Colonic mucosa (tissue), 4 donors: ENCODE measurements at regions not wholly inside any gene's neighbourhood (a gene's known extent, or its start where the extent isn't known, plus 50 kb on each side); places are given as distances from the start of the nearest gene placed in this dataset.

ENCODE experiments used
- DNase-seq: peaks from one replicate; pipeline ENCODE4 v3.0.0-alpha.2; 2020
- H3K27ac ChIP-seq: fragments of 200-600 bp; one replicate; pipeline ENCODE4 v1.8.0; 2021
- H3K27me3 ChIP-seq: fragments of 200-600 bp; one replicate; pipeline ENCODE4 v1.8.0; 2021
- H3K36me3 ChIP-seq: fragments of 200-600 bp; one replicate; pipeline ENCODE4 v1.8.0; 2021
- H3K4me1 ChIP-seq: fragments of 200-600 bp; one replicate; pipeline ENCODE4 v1.8.0; 2021; ENCODE audit warnings: mild to moderate bottlenecking
- H3K4me3 ChIP-seq: fragments of 200-600 bp; one replicate; pipeline ENCODE4 v1.8.0; 2021
- H3K9ac ChIP-seq, 2 donors: one replicate each; pipeline ENCODE4 v1.7.0; 2013; ENCODE audit warnings: control low read depth in 2 of 2, low read depth in 2 of 2, low read length in 2 of 2
- H3K9me3 ChIP-seq: fragments of 200-600 bp; one replicate; pipeline ENCODE4 v1.8.0; 2021
- intact Hi-C: fragments of 100-400 bp; cut with DNase I; formaldehyde crosslinking; loops from one replicate; pipeline ENCODE4 v1.14.1; 2022
- TF ChIP-seq, protein P1 (sequence below): fragments of 200-600 bp; IDR thresholded peaks from one replicate; pipeline ENCODE4 v1.8.0; 2022; ENCODE audit warnings: antibody characterized with exemption, mild to moderate bottlenecking
- donor health status: healthy.
- donor health status: DM: no; HTN: no; CAD: no.
- donor health status: DM: no; HTN: no; CAD: no.

DNA sequence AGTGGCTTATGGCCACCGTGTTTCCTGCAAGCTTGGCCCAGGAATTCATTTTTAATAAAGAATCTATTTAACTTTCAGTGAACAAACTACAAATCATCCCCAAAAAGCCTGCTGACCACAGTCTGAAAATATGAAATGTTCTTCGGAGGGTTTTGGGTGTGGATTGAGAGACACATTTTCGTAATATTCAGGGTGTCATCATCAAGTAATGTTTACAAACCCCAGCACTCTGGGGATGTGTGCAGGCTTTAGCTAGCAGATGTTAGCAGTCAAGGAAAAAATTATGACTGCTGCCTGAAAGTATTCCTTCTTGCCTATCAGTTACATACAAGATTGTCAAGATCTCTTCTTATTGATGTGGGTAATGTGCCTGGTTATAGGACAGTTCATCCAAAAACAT is 143.9 kb upstream of the FN1 start:
- H3K9ac ChIP-seq, result no peak overlapping the region

DNA sequence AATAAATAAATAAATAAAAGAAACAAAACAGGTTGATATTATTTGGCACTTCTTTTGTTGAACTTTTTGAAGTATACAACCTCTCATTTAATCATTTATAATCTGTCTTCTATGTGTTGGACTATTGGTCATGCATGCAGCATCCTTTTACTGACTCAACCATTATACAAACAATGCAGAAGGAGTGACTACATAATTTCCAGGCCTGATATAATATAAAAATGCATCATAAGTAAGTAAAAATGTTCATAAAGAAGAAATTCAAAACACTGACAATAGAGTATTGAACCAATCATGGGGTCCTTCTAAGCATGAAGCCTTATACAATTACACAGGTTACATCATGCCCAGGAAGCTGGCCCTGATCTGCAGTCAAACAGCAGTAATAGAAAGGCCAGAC is 141.5 kb upstream of the FN1 start:
- no peaks in the 10 kb centered on the region for H3K27me3 ChIP-seq
- H3K4me1 ChIP-seq, result no peaks in the 10 kb centered on the region
- intact Hi-C loops, result no loop called here
- H3K9me3 ChIP-seq, result no peaks in the 10 kb centered on the region
- no peak overlapping the region for H3K4me3 ChIP-seq
- H3K9ac ChIP-seq, result no peak overlapping the region
- no peaks in the 10 kb centered on the region for H3K36me3 ChIP-seq
- no peak overlapping the region for H3K27ac ChIP-seq
- DNase-seq, result no peak
- TF ChIP-seq, protein P1, sequence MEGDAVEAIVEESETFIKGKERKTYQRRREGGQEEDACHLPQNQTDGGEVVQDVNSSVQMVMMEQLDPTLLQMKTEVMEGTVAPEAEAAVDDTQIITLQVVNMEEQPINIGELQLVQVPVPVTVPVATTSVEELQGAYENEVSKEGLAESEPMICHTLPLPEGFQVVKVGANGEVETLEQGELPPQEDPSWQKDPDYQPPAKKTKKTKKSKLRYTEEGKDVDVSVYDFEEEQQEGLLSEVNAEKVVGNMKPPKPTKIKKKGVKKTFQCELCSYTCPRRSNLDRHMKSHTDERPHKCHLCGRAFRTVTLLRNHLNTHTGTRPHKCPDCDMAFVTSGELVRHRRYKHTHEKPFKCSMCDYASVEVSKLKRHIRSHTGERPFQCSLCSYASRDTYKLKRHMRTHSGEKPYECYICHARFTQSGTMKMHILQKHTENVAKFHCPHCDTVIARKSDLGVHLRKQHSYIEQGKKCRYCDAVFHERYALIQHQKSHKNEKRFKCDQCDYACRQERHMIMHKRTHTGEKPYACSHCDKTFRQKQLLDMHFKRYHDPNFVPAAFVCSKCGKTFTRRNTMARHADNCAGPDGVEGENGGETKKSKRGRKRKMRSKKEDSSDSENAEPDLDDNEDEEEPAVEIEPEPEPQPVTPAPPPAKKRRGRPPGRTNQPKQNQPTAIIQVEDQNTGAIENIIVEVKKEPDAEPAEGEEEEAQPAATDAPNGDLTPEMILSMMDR, result no peak

More for the DNA sequence above, 143.9 kb upstream of the FN1 start:
- Histone ChIP-seq H3K36me3 (no peaks in the 10 kb centered on the region), H3K4me1 (no peaks in the 10 kb centered on the region), H3K4me3 (no peak overlapping the region), H3K27me3 (no peaks in the 10 kb centered on the region), H3K27ac (no peak overlapping the region), H3K9me3 (no peaks in the 10 kb centered on the region)
- intact Hi-C loops, result no loop called here
- DNase-seq, result no peak
- TF ChIP-seq, protein P1, result no peak

DNA sequence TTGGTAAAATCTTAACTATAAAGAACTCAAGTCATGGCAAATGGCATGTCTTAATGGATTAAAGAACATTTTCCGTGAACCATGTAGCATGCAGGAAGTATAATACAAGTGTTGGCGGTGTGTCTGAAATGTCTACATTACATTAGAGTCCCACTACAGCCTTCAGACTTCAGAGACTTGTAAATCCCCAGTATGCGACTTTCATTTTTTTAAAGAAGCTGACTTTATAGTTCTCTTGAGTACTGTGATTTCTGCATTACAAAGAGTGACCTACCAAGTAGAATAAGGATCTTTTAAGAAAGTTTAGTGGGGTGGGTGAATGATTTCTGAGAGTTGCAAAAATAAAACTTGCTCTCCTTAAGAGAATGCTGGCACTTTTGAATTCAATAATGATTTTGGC is 140.7 kb upstream of the FN1 start:
- Histone ChIP-seq H3K4me3 (no peak overlapping the region), H3K27me3 (no peaks in the 10 kb centered on the region), H3K27ac (no peak overlapping the region), H3K9ac (no peak overlapping the region), H3K36me3 (no peaks in the 10 kb centered on the region), H3K4me1 (no peaks in the 10 kb centered on the region), H3K9me3 (no peaks in the 10 kb centered on the region)
- DNase-seq, result no peak
- TF ChIP-seq, protein P1, result no peak
- intact Hi-C loops, result no loop called here

DNA sequence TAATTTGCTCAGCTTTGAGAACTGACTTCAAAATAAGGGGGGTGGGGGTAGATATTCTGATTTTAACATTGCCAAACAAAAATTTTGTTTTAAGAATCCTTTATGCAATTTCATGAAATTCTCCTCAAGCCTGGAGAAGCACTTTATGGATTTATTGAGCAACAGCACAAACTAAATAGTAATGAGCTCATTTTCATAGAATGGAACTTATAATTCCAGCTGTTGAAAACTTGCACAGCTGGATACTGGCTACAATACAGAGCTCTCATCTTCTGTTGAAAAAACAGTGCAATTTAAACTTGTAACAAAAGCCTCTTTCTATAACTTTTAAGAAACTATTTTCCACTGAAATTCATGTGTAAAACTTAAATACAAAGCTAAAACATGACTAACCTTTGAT is 137.6 kb upstream of the FN1 start:
- Histone ChIP-seq H3K9me3 (no peaks in the 10 kb centered on the region), H3K27me3 (no peaks in the 10 kb centered on the region), H3K4me3 (no peak overlapping the region), H3K36me3 (no peaks in the 10 kb centered on the region), H3K9ac (no peak overlapping the region), H3K4me1 (no peaks in the 10 kb centered on the region), H3K27ac (no peak overlapping the region)
- TF ChIP-seq, protein P1, result no peak
- DNase-seq, result no peak
- intact Hi-C loops, result no loop called here

DNA sequence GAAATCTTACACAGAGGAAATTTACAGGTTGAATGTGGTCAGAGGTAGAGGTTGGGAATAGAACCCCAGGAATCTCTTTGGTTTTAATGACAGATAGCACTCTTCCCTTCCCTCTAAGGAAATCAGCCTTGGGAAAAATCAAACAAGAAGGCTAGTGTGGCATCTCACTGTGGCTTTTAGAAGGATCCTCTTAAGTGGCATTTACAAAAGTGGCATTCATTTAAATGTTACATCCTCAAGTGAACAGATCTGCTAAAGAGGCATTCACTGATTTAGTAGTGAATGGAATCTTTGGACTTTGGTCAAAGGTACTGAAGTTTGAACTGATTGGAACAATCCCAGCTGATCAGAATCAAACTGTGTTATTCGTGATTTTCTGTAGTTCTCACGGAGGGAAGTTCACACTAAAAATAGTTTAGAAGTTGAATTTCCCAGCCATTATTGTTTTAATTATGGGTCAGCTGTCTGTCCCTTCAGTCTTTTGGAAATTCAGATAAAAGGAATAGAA is 136.5 kb upstream of the FN1 start:
- Histone ChIP-seq H3K9me3 (no peaks in the 10 kb centered on the region), H3K27me3 (no peaks in the 10 kb centered on the region), H3K27ac (no peak overlapping the region), H3K36me3 (no peaks in the 10 kb centered on the region), H3K9ac (no peak overlapping the region), H3K4me3 (no peak overlapping the region), H3K4me1 (no peaks in the 10 kb centered on the region)
- no peak for DNase-seq
- TF ChIP-seq, protein P1, result no peak
- intact Hi-C loops, result no loop called here

DNA sequence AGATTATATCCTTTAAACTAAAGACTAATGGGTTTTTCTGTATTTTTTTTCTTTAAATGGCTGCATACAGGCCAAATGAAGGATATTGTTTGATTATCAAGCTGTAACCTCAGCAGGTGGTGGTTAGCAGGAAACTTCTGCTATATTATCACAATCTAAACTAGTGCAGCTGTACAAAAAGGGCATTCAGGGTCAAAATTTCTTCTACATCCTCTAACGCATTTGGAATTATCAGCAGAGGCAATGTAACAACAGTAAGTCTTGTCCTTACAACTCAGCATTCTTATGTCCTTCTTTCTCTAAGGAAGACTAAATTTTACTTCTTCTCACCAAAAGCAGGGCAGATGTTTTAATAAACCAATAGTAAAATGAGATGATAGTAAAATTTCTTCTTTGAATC is 135.8 kb upstream of the FN1 start:
- intact Hi-C loops, result no loop called here
- Histone ChIP-seq H3K4me3 (no peak overlapping the region), H3K9ac (no peak overlapping the region), H3K4me1 (no peaks in the 10 kb centered on the region), H3K36me3 (no peaks in the 10 kb centered on the region), H3K27me3 (no peaks in the 10 kb centered on the region), H3K27ac (no peak overlapping the region), H3K9me3 (no peaks in the 10 kb centered on the region)
- DNase-seq, result no peak
- TF ChIP-seq, protein P1, result no peak
